ENCODE measurements at regions not wholly inside any gene's neighbourhood (a gene's known extent, or its start where the extent isn't known, plus 50 kb on each side); places are given as distances from the start of the nearest gene placed in this dataset.
"Not testable (repeated sequence)": the region's sequence is repeated elsewhere in the genome, so short reads cannot be mapped to it uniquely, and the experiment has no call there.

DNA sequence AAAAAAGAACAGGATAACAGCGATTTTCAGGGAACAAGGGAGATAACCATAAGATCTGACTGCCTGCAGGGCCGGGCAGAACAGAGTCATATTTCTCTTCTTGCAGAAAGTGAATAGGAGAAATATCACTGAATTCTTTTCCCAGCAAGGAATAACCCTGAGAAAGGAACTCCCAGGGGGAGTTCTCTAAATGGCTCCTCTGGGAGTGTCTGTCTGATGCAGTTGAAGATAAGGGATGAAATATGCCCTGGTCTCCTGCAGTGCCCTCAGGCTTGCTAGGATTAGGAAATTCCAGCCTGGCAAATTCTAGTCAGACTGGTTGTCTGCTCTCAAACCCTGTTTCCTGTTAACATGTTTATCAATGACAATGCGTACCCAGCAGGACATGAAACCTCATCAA, 830.8 kb upstream of the TMEFF2 start:
- TF ChIP-seq, protein P1, sequence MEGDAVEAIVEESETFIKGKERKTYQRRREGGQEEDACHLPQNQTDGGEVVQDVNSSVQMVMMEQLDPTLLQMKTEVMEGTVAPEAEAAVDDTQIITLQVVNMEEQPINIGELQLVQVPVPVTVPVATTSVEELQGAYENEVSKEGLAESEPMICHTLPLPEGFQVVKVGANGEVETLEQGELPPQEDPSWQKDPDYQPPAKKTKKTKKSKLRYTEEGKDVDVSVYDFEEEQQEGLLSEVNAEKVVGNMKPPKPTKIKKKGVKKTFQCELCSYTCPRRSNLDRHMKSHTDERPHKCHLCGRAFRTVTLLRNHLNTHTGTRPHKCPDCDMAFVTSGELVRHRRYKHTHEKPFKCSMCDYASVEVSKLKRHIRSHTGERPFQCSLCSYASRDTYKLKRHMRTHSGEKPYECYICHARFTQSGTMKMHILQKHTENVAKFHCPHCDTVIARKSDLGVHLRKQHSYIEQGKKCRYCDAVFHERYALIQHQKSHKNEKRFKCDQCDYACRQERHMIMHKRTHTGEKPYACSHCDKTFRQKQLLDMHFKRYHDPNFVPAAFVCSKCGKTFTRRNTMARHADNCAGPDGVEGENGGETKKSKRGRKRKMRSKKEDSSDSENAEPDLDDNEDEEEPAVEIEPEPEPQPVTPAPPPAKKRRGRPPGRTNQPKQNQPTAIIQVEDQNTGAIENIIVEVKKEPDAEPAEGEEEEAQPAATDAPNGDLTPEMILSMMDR (conservative IDR thresholded peaks at IDR 0.05) = not testable (repeated sequence)
- TF ChIP-seq EZH2 (IDR thresholded peaks at IDR 0.05; ENCODE audit: low read depth) = not testable (repeated sequence)

Data from PC-9 (cell line).